Dendritic cell treated with granulocyte-macrophage colony-stimulating factor and Interleukin-4, amounts not matched to agents 40 ng/mL and 50 ng/mL, for 4 days (primary cell): ENCODE measurements at regions not wholly inside any gene's neighbourhood (a gene's known extent, or its start where the extent isn't known, plus 50 kb on each side); places are given as distances from the start of the nearest gene placed in this dataset.

Experiments used
- H3K27ac Mint-ChIP-seq: one replicate; pipeline ENCODE4 v1.8.0; 2022; ENCODE audit warnings: mild to moderate bottlenecking, mixed read lengths
- H3K27me3 Mint-ChIP-seq: one replicate; pipeline ENCODE4 v1.8.0; 2022; ENCODE audit warnings: mild to moderate bottlenecking, mixed read lengths
- H3K36me3 Mint-ChIP-seq: one replicate; pipeline ENCODE4 v1.8.0; 2022; ENCODE audit warnings: low read depth, mixed read lengths
- H3K4me1 Mint-ChIP-seq: one replicate; pipeline ENCODE4 v1.8.0; 2022; ENCODE audit warnings: low read depth, mixed read lengths
- H3K4me3 Mint-ChIP-seq: one replicate; pipeline ENCODE4 v1.8.0; 2022; ENCODE audit warnings: mild to moderate bottlenecking, moderate library complexity, mixed read lengths
- H3K9me3 Mint-ChIP-seq: one replicate; pipeline ENCODE4 v1.8.0; 2022; ENCODE audit warnings: mixed read lengths
- intact Hi-C: fragments of 100-400 bp; cut with micrococcal nuclease; formaldehyde crosslinking; loops from one replicate; pipeline ENCODE4 v1.15.0; 2022

GRCh38 chr2:4947911-4948310, 744.3 kb upstream of the SOX11 start:
- no peaks in the 10 kb centered on the region for H3K4me1 Mint-ChIP-seq
- H3K36me3 Mint-ChIP-seq = no peaks in the 10 kb centered on the region
- no peak overlapping the region for H3K27ac Mint-ChIP-seq
- intact Hi-C loops = no loop called here
- peaks cover 18% of the 10 kb centered on the region for H3K9me3 Mint-ChIP-seq
- no peaks in the 10 kb centered on the region for H3K27me3 Mint-ChIP-seq
- H3K4me3 Mint-ChIP-seq = no peak overlapping the region

GRCh38 chr2:4951368-4951767, 740.8 kb upstream of the SOX11 start:
- no peak overlapping the region for H3K4me3 Mint-ChIP-seq
- intact Hi-C loops = no loop called here
- no peaks in the 10 kb centered on the region for H3K4me1 Mint-ChIP-seq
- no peak overlapping the region for H3K27ac Mint-ChIP-seq
- peaks cover 18% of the 10 kb centered on the region for H3K9me3 Mint-ChIP-seq
- H3K36me3 Mint-ChIP-seq = no peaks in the 10 kb centered on the region
- no peaks in the 10 kb centered on the region for H3K27me3 Mint-ChIP-seq

- Mint-ChIP-seq H3K27me3 (no peaks in the 10 kb centered on the region), H3K9me3 (no peaks in the 10 kb centered on the region), H3K27ac (no peak overlapping the region), H3K4me3 (no peak overlapping the region), H3K36me3 (no peaks in the 10 kb centered on the region), H3K4me1 (no peaks in the 10 kb centered on the region)
- intact Hi-C loops = no loop called here
Observed at GRCh38 chr2:4959219-4959618, 733.0 kb upstream of the SOX11 start.

- intact Hi-C loops = no loop called here
- H3K36me3 Mint-ChIP-seq = no peaks in the 10 kb centered on the region
Observed at GRCh38 chr2:4962419-4962818, 729.8 kb upstream of the SOX11 start.

GRCh38 chr2:4963106-4963505, 729.1 kb upstream of the SOX11 start:
- no peak overlapping the region for H3K4me3 Mint-ChIP-seq
- H3K36me3 Mint-ChIP-seq = no peaks in the 10 kb centered on the region
- H3K4me1 Mint-ChIP-seq = no peaks in the 10 kb centered on the region
- H3K27ac Mint-ChIP-seq = no peak overlapping the region
- H3K27me3 Mint-ChIP-seq = no peaks in the 10 kb centered on the region
- no peaks in the 10 kb centered on the region for H3K9me3 Mint-ChIP-seq
- intact Hi-C loops = no loop called here

More at GRCh38 chr2:4962419-4962818, 729.8 kb upstream of the SOX11 start:
- Mint-ChIP-seq H3K9me3 (no peaks in the 10 kb centered on the region), H3K27ac (no peak overlapping the region), H3K27me3 (no peaks in the 10 kb centered on the region), H3K4me3 (no peak overlapping the region), H3K4me1 (no peaks in the 10 kb centered on the region)

- Mint-ChIP-seq H3K4me1 (no peaks in the 10 kb centered on the region), H3K4me3 (no peak overlapping the region), H3K9me3 (no peaks in the 10 kb centered on the region), H3K36me3 (no peaks in the 10 kb centered on the region), H3K27ac (no peak overlapping the region), H3K27me3 (no peaks in the 10 kb centered on the region)
- intact Hi-C loops = no loop called here
Observed at GRCh38 chr2:4964001-4964540, 728.1 kb upstream of the SOX11 start.

GRCh38 chr2:4964579-4964978, 727.6 kb upstream of the SOX11 start:
- Mint-ChIP-seq H3K4me1 (no peaks in the 10 kb centered on the region), H3K4me3 (no peak overlapping the region), H3K27ac (no peak overlapping the region), H3K9me3 (no peaks in the 10 kb centered on the region), H3K36me3 (no peaks in the 10 kb centered on the region), H3K27me3 (no peaks in the 10 kb centered on the region)
- intact Hi-C loops = no loop called here

- intact Hi-C loops = no loop called here
- H3K27me3 Mint-ChIP-seq = no peaks in the 10 kb centered on the region
- H3K4me3 Mint-ChIP-seq = no peak overlapping the region
Observed at GRCh38 chr2:4965556-4966320, 726.4 kb upstream of the SOX11 start.

GRCh38 chr2:4967206-4967605, 725.0 kb upstream of the SOX11 start:
- H3K9me3 Mint-ChIP-seq = no peaks in the 10 kb centered on the region
- no peaks in the 10 kb centered on the region for H3K36me3 Mint-ChIP-seq
- no peaks in the 10 kb centered on the region for H3K4me1 Mint-ChIP-seq
- intact Hi-C loops = no loop called here
- no peak overlapping the region for H3K27ac Mint-ChIP-seq
- no peaks in the 10 kb centered on the region for H3K27me3 Mint-ChIP-seq
- H3K4me3 Mint-ChIP-seq = no peak overlapping the region

More at GRCh38 chr2:4965556-4966320, 726.4 kb upstream of the SOX11 start:
- Mint-ChIP-seq H3K9me3 (no peaks in the 10 kb centered on the region), H3K27ac (no peak overlapping the region), H3K36me3 (no peaks in the 10 kb centered on the region), H3K4me1 (no peaks in the 10 kb centered on the region)

- no peaks in the 10 kb centered on the region for H3K4me1 Mint-ChIP-seq
- no peaks in the 10 kb centered on the region for H3K9me3 Mint-ChIP-seq
- H3K4me3 Mint-ChIP-seq = no peak overlapping the region
- intact Hi-C loops = no loop called here
- H3K27me3 Mint-ChIP-seq = no peaks in the 10 kb centered on the region
- H3K36me3 Mint-ChIP-seq = no peaks in the 10 kb centered on the region
- no peak overlapping the region for H3K27ac Mint-ChIP-seq
Observed at GRCh38 chr2:4972472-4972871, 719.7 kb upstream of the SOX11 start.

GRCh38 chr2:4973354-4973753, 718.8 kb upstream of the SOX11 start:
- Mint-ChIP-seq H3K4me1 (no peaks in the 10 kb centered on the region), H3K9me3 (no peaks in the 10 kb centered on the region), H3K36me3 (no peaks in the 10 kb centered on the region), H3K4me3 (no peak overlapping the region), H3K27me3 (no peaks in the 10 kb centered on the region), H3K27ac (no peak overlapping the region)
- intact Hi-C loops = no loop called here

- intact Hi-C loops = no loop called here
- Mint-ChIP-seq H3K27ac (no peak overlapping the region), H3K4me1 (no peaks in the 10 kb centered on the region), H3K27me3 (no peaks in the 10 kb centered on the region), H3K4me3 (no peak overlapping the region), H3K9me3 (no peaks in the 10 kb centered on the region), H3K36me3 (no peaks in the 10 kb centered on the region)
Observed at GRCh38 chr2:4973973-4974372, 718.2 kb upstream of the SOX11 start.

GRCh38 chr2:4976407-4976806, 715.8 kb upstream of the SOX11 start:
- Mint-ChIP-seq H3K4me3 (no peak overlapping the region), H3K27me3 (no peaks in the 10 kb centered on the region), H3K36me3 (no peaks in the 10 kb centered on the region), H3K4me1 (no peaks in the 10 kb centered on the region), H3K9me3 (peaks cover 7% of the 10 kb centered on the region), H3K27ac (no peak overlapping the region)
- intact Hi-C loops = no loop called here

- H3K9me3 Mint-ChIP-seq = peaks cover 7% of the 10 kb centered on the region
- no peaks in the 10 kb centered on the region for H3K27me3 Mint-ChIP-seq
- H3K4me1 Mint-ChIP-seq = no peaks in the 10 kb centered on the region
Observed at GRCh38 chr2:4979111-4979510, 713.1 kb upstream of the SOX11 start.

GRCh38 chr2:4980995-4981394, 711.2 kb upstream of the SOX11 start:
- H3K27ac Mint-ChIP-seq = no peak overlapping the region
- H3K4me1 Mint-ChIP-seq = no peaks in the 10 kb centered on the region
- peaks cover 18% of the 10 kb centered on the region for H3K9me3 Mint-ChIP-seq
- intact Hi-C loops = no loop called here
- no peaks in the 10 kb centered on the region for H3K27me3 Mint-ChIP-seq
- no peak overlapping the region for H3K4me3 Mint-ChIP-seq
- H3K36me3 Mint-ChIP-seq = no peaks in the 10 kb centered on the region

More at GRCh38 chr2:4979111-4979510, 713.1 kb upstream of the SOX11 start:
- intact Hi-C loops = no loop called here
- no peak overlapping the region for H3K4me3 Mint-ChIP-seq
- no peak overlapping the region for H3K27ac Mint-ChIP-seq
- no peaks in the 10 kb centered on the region for H3K36me3 Mint-ChIP-seq
